Glutamatergic neuron (in vitro differentiated cells): ENCODE measurements at regions not wholly inside any gene's neighbourhood (a gene's known extent, or its start where the extent isn't known, plus 50 kb on each side); places are given as distances from the start of the nearest gene placed in this dataset.

ENCODE experiments used
- DNase-seq: peaks from one replicate; pipeline ENCODE4 v3.0.0; 2022
- H3K27ac Mint-ChIP-seq: one replicate; pipeline ENCODE4 v1.8.0; 2020; ENCODE audit warnings: mild to moderate bottlenecking, mixed read lengths, inconsistent platforms; ENCODE audit not compliant: unreplicated experiment
- H3K27me3 Mint-ChIP-seq: one replicate; pipeline ENCODE4 v1.8.0; 2020; ENCODE audit warnings: mild to moderate bottlenecking, moderate library complexity, mixed read lengths, inconsistent platforms; ENCODE audit not compliant: unreplicated experiment
- H3K36me3 Mint-ChIP-seq: one replicate; pipeline ENCODE4 v1.8.0; 2020; ENCODE audit warnings: mild to moderate bottlenecking, mixed read lengths, inconsistent platforms; ENCODE audit not compliant: unreplicated experiment
- H3K4me1 Mint-ChIP-seq: one replicate; pipeline ENCODE4 v1.8.0; 2020; ENCODE audit warnings: mild to moderate bottlenecking, low read depth, mixed read lengths, inconsistent platforms; ENCODE audit not compliant: unreplicated experiment
- H3K4me3 Mint-ChIP-seq: one replicate; pipeline ENCODE4 v1.8.0; 2020; ENCODE audit warnings: mild to moderate bottlenecking, mixed read lengths, inconsistent platforms; ENCODE audit not compliant: unreplicated experiment
- H3K9me3 Mint-ChIP-seq: one replicate; pipeline ENCODE4 v1.8.0; 2020; ENCODE audit warnings: mild to moderate bottlenecking, moderate library complexity, mixed read lengths, inconsistent platforms; ENCODE audit not compliant: unreplicated experiment
- TF ChIP-seq, protein P1 (sequence below): fragments of 200-600 bp; sonication (generic); IDR thresholded peaks from one replicate; pipeline ENCODE4 v1.5.0; 2021; ENCODE audit not compliant: partially characterized antibody, unreplicated experiment

GRCh38 chr2:61694312-61695274 is 156.4 kb upstream of the XPO1 start:
- peak; percentile 91 for DNase-seq
- Mint-ChIP-seq H3K4me3 (peak overlapping the region; percentile 85), H3K27ac (no peak overlapping the region), H3K9me3 (no peaks in the 10 kb centered on the region), H3K36me3 (no peaks in the 10 kb centered on the region), H3K4me1 (no peaks in the 10 kb centered on the region), H3K27me3 (no peaks in the 10 kb centered on the region)
- TF ChIP-seq, protein P1, sequence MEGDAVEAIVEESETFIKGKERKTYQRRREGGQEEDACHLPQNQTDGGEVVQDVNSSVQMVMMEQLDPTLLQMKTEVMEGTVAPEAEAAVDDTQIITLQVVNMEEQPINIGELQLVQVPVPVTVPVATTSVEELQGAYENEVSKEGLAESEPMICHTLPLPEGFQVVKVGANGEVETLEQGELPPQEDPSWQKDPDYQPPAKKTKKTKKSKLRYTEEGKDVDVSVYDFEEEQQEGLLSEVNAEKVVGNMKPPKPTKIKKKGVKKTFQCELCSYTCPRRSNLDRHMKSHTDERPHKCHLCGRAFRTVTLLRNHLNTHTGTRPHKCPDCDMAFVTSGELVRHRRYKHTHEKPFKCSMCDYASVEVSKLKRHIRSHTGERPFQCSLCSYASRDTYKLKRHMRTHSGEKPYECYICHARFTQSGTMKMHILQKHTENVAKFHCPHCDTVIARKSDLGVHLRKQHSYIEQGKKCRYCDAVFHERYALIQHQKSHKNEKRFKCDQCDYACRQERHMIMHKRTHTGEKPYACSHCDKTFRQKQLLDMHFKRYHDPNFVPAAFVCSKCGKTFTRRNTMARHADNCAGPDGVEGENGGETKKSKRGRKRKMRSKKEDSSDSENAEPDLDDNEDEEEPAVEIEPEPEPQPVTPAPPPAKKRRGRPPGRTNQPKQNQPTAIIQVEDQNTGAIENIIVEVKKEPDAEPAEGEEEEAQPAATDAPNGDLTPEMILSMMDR, result peak; percentile 37

DNA sequence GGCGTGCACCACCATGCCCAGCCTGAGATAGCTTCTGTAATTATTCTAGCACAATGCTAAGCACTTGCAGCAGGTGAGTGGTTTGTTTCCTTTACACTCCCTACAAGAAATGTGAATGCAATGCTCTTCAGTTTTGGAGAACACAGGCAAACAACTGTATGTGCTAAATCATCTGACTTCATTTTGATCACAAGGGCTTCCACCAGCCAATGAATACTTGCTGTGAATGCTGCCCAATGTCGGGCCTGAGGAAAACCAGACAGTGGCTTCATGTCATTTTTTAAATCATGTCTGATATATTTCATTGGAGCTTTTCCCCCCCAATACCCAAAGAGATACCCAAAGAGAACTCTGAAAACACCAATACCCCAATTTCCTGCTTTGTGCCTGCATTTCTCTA is 155.6 kb upstream of the XPO1 start:
- Mint-ChIP-seq H3K4me1 (no peaks in the 10 kb centered on the region), H3K9me3 (no peaks in the 10 kb centered on the region)

DNA sequence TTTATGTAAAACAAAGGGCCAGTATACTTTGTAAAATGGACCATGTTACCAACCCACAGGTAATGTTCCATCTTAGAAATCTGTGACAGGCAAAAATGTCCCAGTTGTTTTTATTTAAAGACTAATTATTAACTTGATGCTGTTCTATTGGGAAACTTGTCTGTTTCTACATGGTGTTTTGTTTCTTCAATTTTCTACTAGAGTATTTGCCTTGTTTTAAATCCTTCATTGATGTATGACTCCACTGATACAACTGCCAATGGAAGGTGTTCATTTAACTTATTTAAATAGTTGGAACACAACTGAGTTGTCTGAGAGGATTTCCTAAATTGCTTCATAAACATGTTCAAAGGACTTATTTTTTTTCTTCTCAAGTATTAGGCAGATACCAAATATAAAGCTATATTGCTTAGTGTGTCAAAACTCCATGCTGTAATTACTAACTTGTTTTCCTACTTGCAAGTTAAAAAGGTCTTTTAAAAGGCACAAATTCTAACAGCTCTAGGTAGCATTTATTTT is 152.0 kb upstream of the XPO1 start:
- no peak for DNase-seq
- Mint-ChIP-seq H3K4me3 (no peak overlapping the region), H3K27me3 (no peaks in the 10 kb centered on the region)

More for the DNA sequence above, 155.6 kb upstream of the XPO1 start:
- no peak for DNase-seq
- no peaks in the 10 kb centered on the region for H3K36me3 Mint-ChIP-seq
- TF ChIP-seq, protein P1, result no peak
- H3K27me3 Mint-ChIP-seq, result no peaks in the 10 kb centered on the region
- peak overlapping the region; percentile 85 for H3K4me3 Mint-ChIP-seq
- H3K27ac Mint-ChIP-seq, result no peak overlapping the region

GRCh38 chr2:61689568-61689967 is 151.4 kb upstream of the XPO1 start:
- Mint-ChIP-seq H3K4me3 (no peak overlapping the region), H3K4me1 (no peaks in the 10 kb centered on the region), H3K27me3 (no peaks in the 10 kb centered on the region), H3K27ac (no peak overlapping the region), H3K9me3 (no peaks in the 10 kb centered on the region), H3K36me3 (no peaks in the 10 kb centered on the region)
- DNase-seq, result no peak
- TF ChIP-seq, protein P1, result no peak

More for the DNA sequence above, 152.0 kb upstream of the XPO1 start:
- no peak overlapping the region for H3K27ac Mint-ChIP-seq
- TF ChIP-seq, protein P1, result no peak
- H3K36me3 Mint-ChIP-seq, result no peaks in the 10 kb centered on the region
- no peaks in the 10 kb centered on the region for H3K4me1 Mint-ChIP-seq
- H3K9me3 Mint-ChIP-seq, result no peaks in the 10 kb centered on the region
